Heart left ventricle (tissue), 16 donors: ENCODE measurements at regions not wholly inside any gene's neighbourhood (a gene's known extent, or its start where the extent isn't known, plus 50 kb on each side); places are given as distances from the start of the nearest gene placed in this dataset.
"Not testable (repeated sequence)": the region's sequence is repeated elsewhere in the genome, so short reads cannot be mapped to it uniquely, and the experiment has no call there.

Experiments
- ATAC-seq, 4 donors: fragments of 200-7000 bp; cut with Tn5 transposase; one replicate each; pipeline ENCODE4 v1.9.1; 2020 to 2022; ENCODE audit warnings: moderate library complexity in 4 of 4, mild to moderate bottlenecking in 3 of 4, moderate number of reproducible peaks in 1 of 4
- DNase-seq, 5 donors: peaks; one replicate each; pipeline ENCODE4 v3.0.0-alpha.2; 2020
- H3K27ac ChIP-seq, 12 donors: fragments of 200-600 bp; sonication (generic) in 4 of 12; one replicate each; pipeline versions ENCODE4 v1.5.0 to v1.8.0; 2016 to 2022; ENCODE audit warnings: mild to moderate bottlenecking in 2 of 12
- H3K27me3 ChIP-seq, 9 donors: fragments of 200-600 bp; sonication (generic) in 2 of 9; one replicate each; pipeline versions ENCODE4 v1.5.1 to v1.8.0; 2016 to 2022; ENCODE audit warnings: mild to moderate bottlenecking in 3 of 9
- H3K36me3 ChIP-seq, 9 donors: fragments of 200-600 bp; sonication (generic) in 2 of 9; one replicate each; pipeline versions ENCODE4 v1.5.0 to v1.8.0; 2018 to 2022; ENCODE audit warnings: mild to moderate bottlenecking in 2 of 9
- H3K4me1 ChIP-seq, 12 donors: fragments of 200-600 bp; sonication (generic) in 4 of 12; one replicate each; pipeline versions ENCODE4 v1.5.0 to v1.8.0; 2016 to 2022; ENCODE audit warnings: mild to moderate bottlenecking in 3 of 12
- H3K4me3 ChIP-seq, 12 donors: fragments of 200-600 bp; sonication (generic) in 4 of 12; one replicate each; pipeline versions ENCODE4 v1.5.0 to v1.8.0; 2017 to 2022; ENCODE audit warnings: mild to moderate bottlenecking in 9 of 12, moderate library complexity in 4 of 12
- H3K9me3 ChIP-seq, 12 donors: fragments of 200-600 bp; sonication (generic) in 4 of 12; one replicate each; pipeline versions ENCODE4 v1.5.0 to v1.8.0; 2016 to 2022; ENCODE audit warnings: mild to moderate bottlenecking in 1 of 12
- CTCF ChIP-seq, 12 donors: fragments of 200-600 bp; sonication (generic) in 4 of 12; IDR thresholded peaks; one replicate each; pipeline versions ENCODE4 v1.5.0 to v1.8.0; 2018 to 2022; ENCODE audit warnings: antibody characterized with exemption in 12 of 12, mild to moderate bottlenecking in 5 of 12
- POLR2A ChIP-seq, 2 donors: fragments of 450-650 bp; IDR thresholded peaks; one replicate each; pipeline ENCODE4 v1.6.1; 2017; ENCODE audit warnings: antibody characterized with exemption in 2 of 2, mild to moderate bottlenecking in 2 of 2, moderate library complexity in 2 of 2
- WGBS, 4 donors: extraction: QIAGEN DNeasy Blood & Tissue Kit in 2 of 4; methylation state at CpG; one replicate each; pipeline versions ENCODE4 v1.1.5 to v1.1.7; 2013 to 2018; 5-methylcytosine and 5-hydroxymethylcytosine counted together
- intact Hi-C, 10 donors: fragments of 100-400 bp; cut with DNase I; formaldehyde crosslinking; loops; one replicate each; pipeline versions ENCODE4 v1.11.1 to v1.14.2; 2022
- donor health status: ischemic (EF 13 %, LVEDD 7.1; RV severe dilation, severe dysfunction).
- donor health status: healthy with polysubstance abuse.
- donor health status: DM: no; HTN: yes; CAD: no.
- donor health status: DM: no; HTN: no; CAD: no.
- donor health status: ischemic (EF 25% LVEDD 6.9; RV normal size, moderate dysfunction).
- donor health status: ischemic (EF 25% LVEDD 5.7; RV mildly dilated, moderate dysfunction).
- donor health status: healthy.
- donor health status: DM: yes; HTN: yes; CAD: no.
- donor health status: ischemic (EF 35%, LVEDD 5.7; RV mildly dilated, moderate dysfunction).
- donor health status: nonischemic (EF 11% LVEDD 7.7; RV severe dilation, severe dysfunction).
- donor health status: DM: yes; HTN: yes; CAD: no.
- donor health status: PGD.
- donor health status: ischemic (EF 29% LVEDD 5.4; RV normal size, mild dysfunction).
- donor health status: nonischemic (EF 23%, LVEDD 6.1; RV moderate dilation, normal function).

GRCh38 chr1:29801003-29801402 is 564.7 kb downstream of the PTPRU start:
- WGBS, 4 donors, result 87 to 90% (median 87%) methylated on average over 4 of the region's 4 CpGs
- TF ChIP-seq POLR2A (IDR thresholded peaks at IDR 0.05), result no peak
- no peak for TF ChIP-seq CTCF (IDR thresholded peaks at IDR 0.05)

GRCh38 chr1:29800522-29800956 is 564.2 kb downstream of the PTPRU start:
- peaks cover 0 to 2% (median 0%) of the 10 kb centered on the region in 12 donors for H3K4me1 ChIP-seq
- no peak overlapping the region for H3K27ac ChIP-seq
- peaks cover 0 to 15% (median 6%) of the 10 kb centered on the region in 12 donors for H3K9me3 ChIP-seq
- intact Hi-C loops, result no loop called here
- no peak for ATAC-seq
- H3K4me3 ChIP-seq, result no peak overlapping the region
- no peak for DNase-seq
- H3K27me3 ChIP-seq, result peaks cover 0 to 25% (median 4%) of the 10 kb centered on the region in 9 donors
- H3K36me3 ChIP-seq, result no peaks in the 10 kb centered on the region
- no peak for TF ChIP-seq CTCF (IDR thresholded peaks at IDR 0.05)
- TF ChIP-seq POLR2A (IDR thresholded peaks at IDR 0.05), result no peak
- 91 to 100% (median 95%) methylated on average over 2 to 6 of the region's 6 CpGs for WGBS, 4 donors

More at GRCh38 chr1:29801003-29801402, 564.7 kb downstream of the PTPRU start:
- Histone ChIP-seq H3K27me3 (peaks cover 0 to 25% (median 4%) of the 10 kb centered on the region in 9 donors), H3K9me3 (peaks cover 0 to 10% (median 3%) of the 10 kb centered on the region in 12 donors), H3K4me1 (peaks cover 0 to 2% (median 0%) of the 10 kb centered on the region in 12 donors), H3K4me3 (no peak overlapping the region), H3K27ac (no peak overlapping the region), H3K36me3 (no peaks in the 10 kb centered on the region)
- ATAC-seq (no peak), DNase-seq (no peak)
- intact Hi-C loops, result no loop called here

GRCh38 chr1:29800120-29800519 is 563.8 kb downstream of the PTPRU start:
- ATAC-seq (no peak), DNase-seq (no peak)
- Histone ChIP-seq H3K36me3 (no peaks in the 10 kb centered on the region), H3K27me3 (peaks cover 0 to 25% (median 4%) of the 10 kb centered on the region in 9 donors), H3K9me3 (peaks cover 0 to 19% (median 6%) of the 10 kb centered on the region in 12 donors), H3K4me1 (peaks cover 0 to 2% (median 0%) of the 10 kb centered on the region in 12 donors), H3K4me3 (no peak overlapping the region), H3K27ac (no peak overlapping the region)
- intact Hi-C loops, result no loop called here
- 73 to 82% (median 76%) methylated on average over 3 to 5 of the region's 5 CpGs for WGBS, 4 donors
- TF ChIP-seq CTCF (IDR thresholded peaks at IDR 0.05) (no peak), POLR2A (IDR thresholded peaks at IDR 0.05) (no peak)

- Histone ChIP-seq H3K9me3 (peaks cover 0 to 23% (median 6%) of the 10 kb centered on the region in 12 donors), H3K4me1 (peaks cover 0 to 2% (median 0%) of the 10 kb centered on the region in 12 donors), H3K4me3 (no peak overlapping the region), H3K27ac (no peak overlapping the region), H3K36me3 (no peaks in the 10 kb centered on the region), H3K27me3 (peaks cover 0 to 25% (median 4%) of the 10 kb centered on the region in 9 donors)
- TF ChIP-seq POLR2A (IDR thresholded peaks at IDR 0.05) (no peak), CTCF (IDR thresholded peaks at IDR 0.05) (no peak)
- intact Hi-C loops, result loop anchor here in 7 of 10 donors (5.0 to 10.0 kb wide), 8 partner anchors 286 to 916 kb away; partner anchors contain the start of genes MECR (in 1 of the 7) and PTPRU (in 1 of the 7)
- ATAC-seq (no peak), DNase-seq (no peak)
- WGBS, 4 donors, result 77 to 90% (median 84%) methylated on average over 13 of the region's 13 CpGs
These were observed 562.6 kb downstream of the PTPRU start for GRCh38 chr1:29798699-29799566.

GRCh38 chr1:29797125-29797524 is 560.8 kb downstream of the PTPRU start:
- not testable (repeated sequence) for H3K36me3 ChIP-seq

GRCh38 chr1:29795965-29796364 is 559.6 kb downstream of the PTPRU start:
- not testable (repeated sequence) for ATAC-seq, H3K4me3 ChIP-seq, H3K36me3 ChIP-seq, DNase-seq, H3K4me1 ChIP-seq, H3K27ac ChIP-seq, H3K27me3 ChIP-seq
- peaks cover 0 to 23% (median 6%) of the 10 kb centered on the region in 12 donors for H3K9me3 ChIP-seq
- intact Hi-C loops, result loop anchor here in 7 of 10 donors (5.0 to 10.0 kb wide), 8 partner anchors 289 to 919 kb away; partner anchors contain the start of genes MECR (in 1 of the 7) and PTPRU (in 1 of the 7)
- WGBS, 4 donors, result 70 to 84% (median 82%) methylated on average over 2 of the region's 2 CpGs

More at GRCh38 chr1:29797125-29797524, 560.8 kb downstream of the PTPRU start:
- H3K9me3 ChIP-seq, result peaks cover 0 to 23% (median 6%) of the 10 kb centered on the region in 12 donors
- ATAC-seq, DNase-seq, H3K4me3 ChIP-seq, H3K4me1 ChIP-seq, H3K27ac ChIP-seq: not testable (repeated sequence)
- intact Hi-C loops, result loop anchor here in 7 of 10 donors (5.0 to 10.0 kb wide), 8 partner anchors 288 to 918 kb away; partner anchors contain the start of genes MECR (in 1 of the 7) and PTPRU (in 1 of the 7)
- WGBS, 4 donors, result 94 to 100% (median 96%) methylated on average over 1 of the region's 1 CpG
- peaks cover 0 to 15% (median 0%) of the 10 kb centered on the region in 9 donors for H3K27me3 ChIP-seq
